Stimulated activated CD4-positive, alpha-beta T cell treated with anti-CD3 and anti-CD28 coated beads, TNF-alpha, amount 100 ng/mL, for 48 hours (primary cell): ENCODE measurements at regions not wholly inside any gene's neighbourhood (a gene's known extent, or its start where the extent isn't known, plus 50 kb on each side); places are given as distances from the start of the nearest gene placed in this dataset.

ENCODE experiments used
- DNase-seq, 3 donors: peaks; one replicate each; pipeline ENCODE4 v3.0.0-alpha.2; 2020; ENCODE audit warnings: low read depth in 3 of 3

DNA sequence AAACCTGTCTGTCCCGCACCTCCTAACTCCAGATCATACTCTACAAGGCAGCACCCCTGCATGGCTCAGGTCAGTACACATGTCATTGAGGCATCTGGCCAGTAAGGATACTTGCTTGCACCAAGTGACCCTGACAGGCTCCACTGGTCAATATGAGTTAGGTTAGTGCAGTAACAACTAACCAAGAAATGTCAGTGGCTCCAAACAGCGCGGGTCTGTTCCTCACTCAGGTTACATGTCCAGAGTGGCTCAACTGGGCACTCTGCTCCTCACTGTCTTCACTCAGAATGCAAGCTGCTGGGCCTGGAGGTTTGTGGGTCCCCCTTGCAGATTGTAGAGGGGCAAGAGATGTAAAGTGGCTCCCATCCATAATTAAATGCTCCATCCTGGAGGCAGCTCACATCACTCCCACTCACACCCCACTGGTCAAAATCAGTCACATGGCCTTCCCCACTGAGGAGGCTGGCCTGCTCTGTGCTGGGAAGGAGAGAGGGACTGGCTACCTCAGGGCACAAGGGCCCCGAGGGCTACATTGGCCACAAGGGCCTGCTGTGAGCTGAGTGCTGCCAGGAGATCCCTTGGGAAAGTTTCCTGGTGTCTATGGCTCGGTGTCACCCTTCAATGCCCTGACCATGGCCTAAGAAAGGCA is 109.1 kb upstream of the GDF10 start:
- no peak for DNase-seq

DNA sequence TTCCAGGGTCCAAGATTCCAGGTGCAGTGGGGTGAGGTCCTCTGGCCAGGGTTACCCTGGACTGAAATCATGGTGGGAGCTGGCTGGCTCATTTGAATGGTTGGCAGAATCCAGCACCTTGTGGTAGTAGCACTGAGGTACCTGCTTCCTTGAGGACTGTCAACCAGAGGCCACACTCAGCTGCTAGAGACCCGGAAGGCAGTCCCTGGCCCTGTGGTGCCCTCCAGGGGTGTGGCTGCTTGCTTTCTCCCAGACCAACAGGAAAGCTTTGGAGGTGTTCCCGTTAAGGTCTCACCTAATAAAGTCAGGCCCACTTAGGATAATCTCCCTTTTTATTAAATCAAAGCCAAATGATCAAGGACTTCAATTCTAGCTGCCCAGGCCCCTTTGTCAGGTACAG is 107.7 kb upstream of the GDF10 start:
- no peak for DNase-seq

DNA sequence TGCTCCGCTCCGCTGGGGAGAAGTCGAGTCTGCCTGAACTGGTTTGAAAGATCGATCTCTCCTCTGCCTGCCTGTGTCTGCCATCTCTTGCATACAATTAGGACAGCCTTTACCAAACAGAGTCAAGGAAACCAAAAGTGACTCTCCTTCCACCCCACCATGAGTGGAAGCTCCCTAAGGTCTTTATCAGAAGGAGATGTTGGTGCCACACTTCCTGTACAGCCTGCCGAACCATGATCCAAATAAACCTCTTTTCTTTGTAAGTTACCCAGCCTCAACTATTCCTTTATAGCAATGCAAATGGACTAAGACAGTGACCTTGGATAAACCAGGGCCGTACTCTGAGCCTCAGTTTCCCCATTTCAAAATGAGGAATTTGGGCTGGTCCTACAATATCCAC is 106.3 kb upstream of the GDF10 start:
- DNase-seq: no peak

DNA sequence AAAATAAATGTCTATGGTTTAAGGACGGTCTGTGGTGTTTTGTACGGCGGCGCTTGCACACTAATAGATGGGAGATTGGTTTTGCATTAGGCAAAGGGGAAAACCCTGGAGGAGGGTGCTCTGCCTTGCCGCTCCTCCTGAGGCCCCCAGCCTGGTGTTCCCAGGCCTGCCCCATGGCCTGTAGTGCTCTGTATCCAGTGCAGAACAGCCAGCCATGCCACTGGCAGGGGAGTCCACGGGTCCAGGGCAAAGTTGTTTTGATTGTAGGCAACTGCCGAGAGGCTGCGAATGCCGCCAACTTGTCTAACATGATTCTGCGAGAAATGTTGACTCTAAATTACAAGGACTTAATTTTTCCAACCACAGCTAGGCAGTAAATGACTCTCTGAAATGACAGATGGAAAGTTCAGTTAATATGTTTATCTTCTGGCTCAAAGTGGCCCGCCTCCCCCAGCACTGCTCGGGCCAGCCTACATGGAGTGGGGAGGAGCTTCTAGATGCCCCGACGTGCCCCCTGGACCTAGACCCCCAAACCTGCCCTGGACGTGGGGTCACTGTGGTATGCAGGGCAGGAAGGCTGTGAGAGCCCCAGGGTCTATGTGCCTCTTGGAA is 104.6 kb upstream of the GDF10 start:
- peak in 2 of 3 donors; percentile 6 to 30 for DNase-seq

DNA sequence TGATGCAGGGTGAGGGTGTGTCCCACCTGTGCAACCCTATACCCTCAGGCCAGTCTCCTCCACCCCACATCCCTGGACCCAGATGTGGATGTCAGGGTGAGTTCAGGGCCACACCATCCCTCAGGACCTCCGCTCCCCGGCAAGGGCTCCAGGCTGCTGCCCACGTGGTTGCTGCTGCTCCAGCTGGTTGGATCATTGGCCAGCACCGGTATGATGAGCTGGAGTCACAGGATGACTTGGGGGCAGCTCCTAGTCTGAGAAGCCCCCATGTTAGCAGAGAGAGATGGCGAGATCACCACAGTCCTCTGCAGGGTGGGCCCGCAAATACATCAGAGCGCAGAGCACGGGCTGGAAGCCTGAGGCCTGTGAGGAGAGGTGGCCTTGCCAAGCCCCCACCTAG is 103.3 kb upstream of the GDF10 start:
- DNase-seq: no peak

DNA sequence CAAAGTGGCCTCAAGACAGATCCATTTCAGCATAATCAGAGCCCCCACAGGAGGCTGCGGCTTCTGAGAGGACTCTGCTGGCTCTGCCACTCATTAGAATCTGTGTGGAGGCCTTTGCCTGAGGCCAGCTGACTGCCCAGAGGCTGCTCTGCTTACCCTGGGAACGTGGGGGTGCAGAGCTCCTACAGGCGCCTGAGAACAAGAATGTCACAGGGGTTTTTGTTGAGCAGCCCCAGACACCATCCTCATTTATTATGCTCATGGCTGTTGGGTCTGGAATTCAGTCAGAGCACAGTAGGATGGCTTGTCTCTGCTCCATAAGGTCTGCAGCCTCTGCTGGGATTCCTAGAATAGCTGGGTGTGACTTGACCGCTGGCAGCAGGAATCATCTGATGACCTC is 101.8 kb upstream of the GDF10 start:
- no peak for DNase-seq

DNA sequence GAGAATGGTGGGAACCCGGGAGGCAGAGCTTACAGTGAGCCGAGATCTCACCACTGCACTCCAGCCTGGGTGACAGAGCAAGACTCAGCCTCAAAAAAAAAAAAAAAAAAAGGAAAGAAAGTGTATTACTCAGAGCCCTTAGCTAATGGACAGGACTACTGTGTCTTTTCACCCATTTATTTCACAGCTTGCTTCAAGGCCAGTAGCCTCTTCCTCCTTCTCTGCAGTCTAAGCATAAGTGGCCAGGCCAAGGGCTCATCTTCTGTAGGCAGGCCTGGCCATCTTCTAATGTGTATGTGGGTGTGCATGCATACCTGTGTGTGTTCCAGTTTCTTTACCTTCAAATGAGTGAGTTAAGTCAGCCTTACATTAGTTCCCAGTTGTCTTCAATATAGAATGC is 94.8 kb upstream of the GDF10 start:
- no peak for DNase-seq

DNA sequence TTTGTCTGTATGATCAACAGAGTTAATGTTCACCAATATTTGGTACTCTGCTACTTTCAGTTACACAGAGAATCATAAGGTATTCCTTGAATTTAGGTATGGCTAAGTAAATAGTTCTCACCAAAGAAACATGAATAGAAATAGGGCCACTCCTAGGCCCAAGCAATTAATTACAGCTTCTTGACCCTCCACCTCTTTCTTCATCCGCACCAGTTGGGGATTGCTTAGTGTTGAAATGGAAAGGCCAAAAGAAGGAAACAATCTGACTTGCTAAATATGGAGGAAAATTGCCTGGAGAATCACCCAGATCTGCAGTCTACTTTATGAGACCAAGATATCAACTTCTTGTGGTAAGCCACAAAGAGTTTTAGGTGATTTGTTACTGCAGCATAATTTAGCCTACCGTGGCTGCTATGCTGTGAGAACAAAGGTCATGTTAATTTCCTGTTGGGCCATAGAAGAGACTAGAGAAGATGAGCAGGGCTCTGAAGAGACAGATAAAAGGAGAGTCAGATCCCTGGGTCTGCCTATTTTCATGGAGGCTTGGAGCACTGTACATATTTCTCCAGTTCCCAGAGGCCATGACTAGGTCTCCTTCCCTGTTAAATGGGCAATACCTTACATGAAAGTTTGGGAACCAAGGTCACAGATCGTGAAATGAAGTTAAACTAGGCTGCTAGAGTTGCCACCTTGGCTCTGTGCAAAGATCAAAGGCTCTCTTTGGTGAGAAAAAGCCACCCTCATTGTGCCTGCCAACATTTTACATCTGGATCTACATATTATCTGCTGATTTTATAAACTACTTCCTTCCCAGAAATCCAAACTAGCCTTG is 93.3 kb upstream of the GDF10 start:
- DNase-seq: no peak

DNA sequence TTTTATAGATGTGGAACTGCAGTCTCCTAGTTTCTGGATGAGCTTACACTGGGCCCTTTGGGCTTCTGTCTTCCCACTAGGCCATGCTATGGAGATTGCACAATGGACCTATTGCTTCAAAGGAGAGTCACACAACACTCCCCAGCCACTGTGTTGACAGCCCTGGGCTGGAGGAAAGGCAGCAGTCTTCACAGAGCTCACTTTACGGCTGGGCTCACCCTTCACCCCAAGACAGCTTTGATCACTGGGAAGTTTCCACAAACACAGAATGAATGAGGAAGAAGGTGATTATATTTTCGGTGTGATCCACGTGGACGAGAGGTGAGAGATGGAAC is 92.7 kb upstream of the GDF10 start:
- no peak for DNase-seq

DNA sequence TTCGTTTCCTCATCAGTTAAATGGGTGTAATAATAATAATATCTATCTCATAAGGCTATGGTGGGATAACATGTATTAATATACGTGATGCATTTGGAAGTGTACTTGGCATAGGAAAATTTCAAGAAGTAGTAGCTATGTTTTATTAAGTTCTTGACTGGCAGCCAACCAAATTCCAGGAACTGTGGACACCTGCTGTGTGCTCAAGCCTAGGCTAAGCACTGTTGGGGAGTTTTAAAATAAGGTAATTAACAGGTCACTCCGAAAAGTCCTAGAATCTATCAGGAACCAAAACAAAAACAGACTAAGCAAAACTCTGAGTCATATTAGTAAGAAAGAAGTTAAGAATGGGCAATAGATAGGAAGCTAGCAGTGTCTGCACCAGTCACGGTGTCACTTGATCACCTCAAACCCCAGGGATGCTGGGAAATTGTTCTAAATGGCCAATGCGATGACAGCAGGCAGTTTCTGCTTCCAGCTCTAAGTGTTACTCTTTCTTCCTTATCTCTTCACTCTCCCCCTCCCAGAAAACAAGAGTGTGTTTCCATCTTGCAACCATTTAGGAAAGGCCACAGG is 92.0 kb upstream of the GDF10 start:
- no peak for DNase-seq

DNA sequence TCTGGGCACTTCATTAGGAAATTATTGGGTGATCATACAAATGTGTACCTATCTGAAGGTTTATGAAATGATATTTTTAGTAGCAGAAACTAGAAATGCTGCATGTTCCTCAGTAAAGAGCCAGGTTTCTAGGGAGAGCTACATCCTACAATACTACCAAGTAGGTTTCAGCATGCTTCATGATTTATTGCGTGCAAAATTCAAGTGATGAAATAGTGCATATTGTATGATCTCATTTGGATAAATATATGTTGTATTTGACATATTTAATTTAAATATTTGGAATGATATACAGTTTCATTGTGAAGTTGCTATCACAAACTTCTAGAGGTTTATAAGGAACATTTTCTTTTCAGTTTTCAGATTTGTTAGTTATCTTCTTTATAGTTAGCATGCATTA is 90.5 kb upstream of the GDF10 start:
- DNase-seq: no peak

DNA sequence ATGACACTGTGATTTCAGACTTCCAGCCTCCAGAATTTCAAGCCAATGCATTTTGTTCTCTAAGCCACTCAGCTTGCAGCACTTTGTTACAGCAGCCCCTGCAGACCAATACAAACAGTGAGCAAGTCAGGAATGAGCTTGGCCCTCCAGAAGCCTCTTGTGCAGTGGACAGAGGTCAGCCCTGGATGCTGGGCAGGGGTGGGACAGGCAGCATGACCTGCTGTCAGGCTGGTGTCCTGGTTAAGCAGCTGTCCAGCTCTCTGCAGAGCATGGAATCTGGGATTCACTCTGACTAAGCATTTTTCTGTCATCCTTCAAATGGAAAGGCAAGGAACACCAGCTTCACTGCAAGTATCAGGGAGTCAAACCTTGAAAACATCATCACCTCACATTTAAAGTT is 85.5 kb upstream of the GDF10 start:
- no peak for DNase-seq

DNA sequence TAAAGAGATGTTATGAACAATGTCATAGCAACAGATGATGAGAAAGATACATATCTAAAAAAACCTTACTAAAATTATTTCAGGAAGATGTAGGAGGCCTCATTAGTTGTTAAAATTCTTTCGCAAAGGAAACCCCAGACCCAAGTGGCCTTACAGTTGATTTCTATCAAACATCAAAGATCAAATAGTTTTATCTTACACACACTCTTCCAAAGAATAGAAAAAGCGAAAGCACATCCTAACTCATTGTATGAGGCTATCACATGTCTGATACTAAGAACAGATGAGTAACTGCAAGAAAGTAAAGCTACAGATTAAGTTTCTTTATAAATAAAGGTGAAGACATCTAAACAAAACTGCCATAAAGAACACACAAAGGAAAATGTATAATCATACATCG is 82.9 kb upstream of the GDF10 start:
- DNase-seq: no peak

DNA sequence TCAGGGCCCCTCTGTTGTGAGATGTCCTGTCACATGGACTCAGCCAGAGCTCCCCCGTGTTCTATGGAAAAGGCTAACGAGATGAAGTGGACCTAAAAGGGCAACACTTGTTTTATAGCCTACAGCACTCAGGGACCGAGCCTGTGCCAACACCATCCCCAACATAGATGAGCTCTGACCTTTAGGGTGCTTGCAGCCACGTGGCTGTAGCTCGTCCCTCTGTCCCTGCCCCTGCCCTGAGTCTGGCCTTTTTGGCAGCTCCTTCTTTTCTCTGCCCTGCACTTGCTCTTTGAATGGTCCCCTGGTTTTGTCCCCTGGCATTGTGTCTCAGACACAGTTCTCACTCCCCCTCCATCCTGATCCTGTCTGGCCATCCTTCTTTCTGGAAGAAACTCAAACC is 81.2 kb upstream of the GDF10 start:
- DNase-seq: no peak

DNA sequence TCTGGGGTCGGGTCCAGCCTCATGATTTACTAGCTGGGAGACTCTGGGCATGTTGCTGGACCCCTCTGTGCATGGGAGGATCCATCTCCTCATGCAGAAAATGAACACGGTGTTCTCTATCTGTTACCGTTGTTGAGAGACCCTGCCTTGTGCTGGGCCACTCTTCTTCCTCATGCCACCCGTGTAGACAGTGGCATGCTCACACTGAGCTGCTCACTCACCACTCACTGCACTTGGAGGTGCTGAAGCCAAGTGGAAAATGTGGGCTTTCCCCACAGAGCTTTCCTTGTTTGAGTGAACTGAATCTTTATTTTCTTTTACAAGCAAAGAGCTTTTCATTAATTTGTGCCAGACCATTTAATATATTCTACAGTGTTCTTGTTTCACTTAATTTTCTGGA is 77.5 kb upstream of the GDF10 start:
- DNase-seq: no peak

DNA sequence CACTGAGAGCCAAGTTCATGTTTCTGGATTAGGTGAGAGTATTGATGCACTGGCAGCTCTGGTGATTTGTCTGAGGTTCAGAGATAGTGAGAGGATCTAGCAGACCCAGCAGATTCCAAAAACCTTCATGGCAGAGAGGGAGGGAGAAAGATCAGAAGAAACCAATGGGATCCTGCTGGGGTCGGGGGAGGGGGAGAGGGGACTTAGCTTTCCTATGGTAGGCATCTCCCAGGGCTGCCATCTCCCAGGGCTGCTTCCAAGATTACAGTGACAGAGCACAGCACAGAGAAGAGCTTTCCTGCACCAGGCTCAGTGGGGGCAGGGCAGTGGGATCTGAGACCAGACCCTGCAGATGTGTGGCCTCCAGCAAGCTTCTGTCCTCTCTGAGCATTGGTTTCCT is 76.8 kb upstream of the GDF10 start:
- DNase-seq: no peak

DNA sequence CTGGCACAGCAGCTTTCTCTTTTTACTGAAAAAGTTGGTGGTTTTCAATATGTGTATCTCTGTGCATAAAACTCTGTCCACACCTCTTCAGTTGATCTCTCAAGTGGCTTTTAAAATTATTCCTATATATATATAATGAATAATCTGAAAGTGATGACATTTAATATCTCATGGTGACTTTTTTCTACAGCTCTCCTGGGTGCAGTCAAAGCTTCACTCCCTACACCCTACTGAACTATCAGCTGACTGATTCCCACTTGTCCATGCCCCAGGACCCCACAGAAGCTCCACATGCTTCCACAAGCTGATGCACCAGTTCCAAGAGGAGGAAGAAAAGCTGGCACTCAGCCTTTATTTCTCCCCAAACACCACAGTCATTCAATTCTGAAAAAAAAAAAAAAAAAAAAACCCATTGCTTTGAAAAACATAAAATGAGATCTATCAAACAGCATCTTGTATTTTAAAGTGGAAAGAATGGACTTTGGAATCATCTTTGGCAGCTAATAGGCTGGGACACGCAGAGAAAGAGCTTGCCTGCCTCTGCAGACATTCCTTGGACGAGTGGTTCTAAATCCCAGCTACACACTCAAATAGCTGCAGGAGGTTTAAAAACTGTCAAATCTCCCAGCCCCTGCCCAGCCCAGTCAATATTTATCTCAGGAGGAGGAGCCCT is 75.3 kb upstream of the GDF10 start:
- DNase-seq: no peak

DNA sequence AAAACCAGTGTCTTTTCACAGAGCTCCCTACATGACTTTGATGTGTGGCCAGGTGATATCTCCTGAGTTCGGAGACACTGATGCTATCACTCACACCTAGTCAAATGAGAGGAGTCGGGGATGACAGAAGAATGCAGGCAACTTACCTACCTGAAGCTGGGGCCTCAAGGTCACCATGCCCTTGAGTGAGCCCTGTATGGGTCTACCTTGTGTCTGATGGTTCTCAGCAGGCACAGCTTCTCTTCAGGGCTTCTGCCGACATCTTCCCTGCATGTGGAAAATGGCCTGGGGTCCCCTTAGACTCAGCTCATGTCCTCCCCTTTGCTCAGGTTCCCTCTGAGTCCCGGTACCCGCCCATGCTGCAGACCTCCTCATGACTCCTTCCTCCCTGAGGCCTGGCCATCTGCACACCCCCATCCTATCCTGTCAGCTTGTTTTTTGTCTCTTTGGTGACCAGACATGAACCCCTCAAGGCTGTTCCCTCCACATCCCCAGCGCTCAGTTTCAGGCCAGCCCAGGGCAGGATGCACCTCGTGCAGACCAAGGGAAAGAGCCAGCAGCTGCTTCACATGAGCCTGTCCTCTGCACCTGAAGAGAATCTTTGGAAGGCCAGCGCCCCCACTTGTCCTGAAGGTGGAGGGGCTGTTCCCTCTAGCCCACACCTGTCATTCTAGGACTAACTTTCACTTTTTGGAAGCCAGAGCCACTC is 74.6 kb upstream of the GDF10 start:
- no peak for DNase-seq

DNA sequence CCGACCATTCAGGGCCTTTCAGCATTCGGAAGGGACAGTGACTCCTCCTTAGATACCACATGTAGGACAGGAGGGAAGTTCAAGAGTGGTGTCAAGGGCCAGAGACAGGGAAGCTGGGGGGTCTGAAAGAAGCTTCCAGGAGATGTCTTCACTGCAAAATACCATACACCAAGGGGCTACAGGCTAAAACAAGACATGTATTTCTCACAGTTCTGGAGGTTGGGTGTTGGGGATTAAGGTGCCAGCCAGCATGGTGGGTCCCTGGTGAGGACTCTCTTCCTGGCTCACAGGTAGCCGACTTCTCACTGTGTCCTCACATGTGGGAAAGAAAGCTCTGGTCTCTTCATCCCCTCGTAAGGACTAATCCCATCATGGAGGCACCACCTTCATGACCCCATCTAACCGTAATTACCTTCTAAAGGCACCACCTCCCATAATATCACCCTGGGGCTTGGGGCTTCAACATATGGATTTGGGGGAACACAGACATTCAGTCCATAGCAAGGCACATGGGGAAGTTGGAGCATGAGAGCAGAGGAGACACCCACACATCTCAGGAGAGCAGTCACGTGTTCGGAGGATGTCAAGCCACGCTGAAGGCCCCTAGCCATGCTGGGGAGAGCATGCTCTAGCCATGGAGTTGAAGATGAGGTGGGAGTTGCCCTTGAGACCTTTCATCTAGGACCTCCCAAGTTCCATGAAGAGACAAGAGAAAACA is 73.9 kb upstream of the GDF10 start:
- no peak for DNase-seq

DNA sequence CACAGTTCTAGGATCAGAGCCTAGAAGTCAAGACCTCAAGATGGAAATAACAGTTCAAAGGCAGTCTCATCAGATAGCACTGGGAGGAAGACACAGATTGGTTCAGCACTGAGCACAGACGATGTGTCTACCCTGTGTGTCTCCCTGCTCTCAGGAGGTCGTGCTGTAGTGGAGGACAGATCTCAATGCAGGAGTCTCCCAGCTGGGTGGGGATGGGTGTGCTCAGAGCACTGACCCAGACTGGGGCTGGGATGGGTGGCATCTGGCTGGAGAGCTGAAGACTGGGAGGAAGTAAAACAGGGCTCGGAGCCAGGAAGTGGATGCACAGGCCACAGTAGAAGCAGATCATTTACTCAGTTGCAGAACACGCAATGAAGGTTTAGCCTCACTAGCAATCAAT is 69.5 kb upstream of the GDF10 start:
- no peak for DNase-seq

DNA sequence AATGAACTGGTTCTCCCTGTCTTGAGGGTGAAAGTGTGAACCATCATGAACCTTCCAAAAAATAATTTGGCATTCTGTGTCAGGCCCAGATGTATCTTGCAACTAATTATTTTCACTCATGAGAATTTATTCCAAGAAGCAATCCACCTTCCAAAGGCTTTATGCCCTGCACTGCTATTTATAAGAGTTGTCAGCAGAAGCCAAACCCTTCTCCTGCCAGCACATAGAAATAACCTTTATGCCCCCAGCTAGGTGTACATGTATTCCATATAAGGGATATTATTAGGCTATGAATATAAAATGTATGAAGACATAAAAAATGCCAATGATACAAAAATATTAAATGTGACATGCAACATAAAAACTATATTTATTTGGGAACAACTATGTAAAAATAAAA is 69.0 kb upstream of the GDF10 start:
- no peak for DNase-seq
